Neural cell (in vitro differentiated cells): ENCODE measurements at regions not wholly inside any gene's neighbourhood (a gene's known extent, or its start where the extent isn't known, plus 50 kb on each side); places are given as distances from the start of the nearest gene placed in this dataset.

Experiments
- H2AFZ ChIP-seq: fragments of 200-600, 300-800 bp; sonication (generic), shearing (Covaris generic); 2 replicates; pipeline ENCODE4 v1.6.0; 2014; ENCODE audit warnings: low read depth, mild to moderate bottlenecking, antibody characterized with exemption, low read length, moderate library complexity
- H3F3A ChIP-seq: fragments of 200-600 bp; shearing (Covaris generic); 2 replicates; pipeline ENCODE4 v1.6.1; 2016; ENCODE audit warnings: mild to moderate bottlenecking, moderate library complexity, mixed read lengths, antibody characterized with exemption, low read length; ENCODE audit not compliant: insufficient read depth, poor library complexity, severe bottlenecking
- H3K27ac ChIP-seq: fragments of 200-600, 300-800 bp; sonication (generic), shearing (Covaris generic); 2 replicates; pipeline ENCODE4 v1.5.1; 2014; ENCODE audit warnings: mild to moderate bottlenecking, low read length, moderate library complexity
- H3K27me3 ChIP-seq: fragments of 300-800, 200-600 bp; sonication (generic), shearing (Covaris generic); 2 replicates; pipeline ENCODE4 v1.6.0; 2014; ENCODE audit warnings: mild to moderate bottlenecking, low read depth, low read length, moderate library complexity; ENCODE audit not compliant: insufficient read depth
- H3K36me3 ChIP-seq: fragments of 300-800, 200-600 bp; sonication (generic), shearing (Covaris generic); 2 replicates; pipeline ENCODE4 v1.5.1; 2014; ENCODE audit warnings: mild to moderate bottlenecking, antibody characterized with exemption, low read length, moderate library complexity; ENCODE audit not compliant: insufficient read depth
- H3K4me2 ChIP-seq: fragments of 300-800, 200-600 bp; sonication (generic), shearing (Covaris generic); 2 replicates; pipeline ENCODE4 v1.6.0; 2014; ENCODE audit warnings: mild to moderate bottlenecking, low read length
- H3K4me3 ChIP-seq: fragments of 300-800, 200-600 bp; sonication (generic), shearing (Covaris generic); 2 replicates; pipeline ENCODE4 v1.5.1; 2014; ENCODE audit warnings: mild to moderate bottlenecking, low read length, moderate library complexity
- H3K79me2 ChIP-seq: fragments of 200-600 bp; shearing (Covaris generic); replicated peaks from 2 replicates; pipeline ENCODE4 v1.6.0; 2014; ENCODE audit warnings: mild to moderate bottlenecking, low read length, moderate library complexity; ENCODE audit not compliant: insufficient read depth
- H3K9ac ChIP-seq: fragments of 300-800, 200-600 bp; sonication (generic), shearing (Covaris generic); 2 replicates; pipeline ENCODE4 v1.6.1; 2016; ENCODE audit warnings: mild to moderate bottlenecking, low read length, mixed read lengths
- H3K9me2 ChIP-seq: fragments of 200-600 bp; shearing (Covaris generic); 2 replicates; pipeline ENCODE4 v1.6.1; 2016; ENCODE audit warnings: mild to moderate bottlenecking, low read length, mixed read lengths; ENCODE audit not compliant: insufficient read depth
- H3K9me3 ChIP-seq: fragments of 200-600, 300-800 bp; sonication (generic), shearing (Covaris generic); 2 replicates; pipeline ENCODE4 v1.6.1; 2016; ENCODE audit warnings: mild to moderate bottlenecking, mixed run types, low read length, moderate library complexity, mixed read lengths
- H4K20me1 ChIP-seq: fragments of 200-600 bp; shearing (Covaris generic); 2 replicates; pipeline ENCODE4 v1.6.1; 2016; ENCODE audit warnings: mild to moderate bottlenecking, mixed run types; ENCODE audit not compliant: insufficient read depth
- CTCF ChIP-seq: fragments of 450-650 bp; IDR thresholded peaks from 2 replicates; pipeline ENCODE4 v1.5.1; 2014; ENCODE audit warnings: antibody characterized with exemption, mild to moderate bottlenecking, moderate library complexity; ENCODE audit not compliant: poor library complexity, severe bottlenecking
- EP300 ChIP-seq: fragments of 450-650 bp; conservative IDR thresholded peaks from 2 replicates; pipeline ENCODE4 v1.6.1; 2014; ENCODE audit warnings: antibody characterized with exemption, mild to moderate bottlenecking, moderate library complexity; ENCODE audit not compliant: poor library complexity, severe bottlenecking
- EZH2 ChIP-seq: fragments of 200-600, 300-800 bp; shearing (Covaris generic), sonication (generic); IDR thresholded peaks from 2 replicates; pipeline ENCODE4 v1.6.1; 2014; ENCODE audit warnings: antibody characterized with exemption, low read length, borderline replicate concordance, mild to moderate bottlenecking; ENCODE audit not compliant: insufficient read depth, poor library complexity, severe bottlenecking
- POLR2AphosphoS5 ChIP-seq: IDR thresholded peaks from 2 replicates; pipeline ENCODE4 v1.6.1; 2012
- RAD21 ChIP-seq: fragments of 450-650 bp; conservative IDR thresholded peaks from 2 replicates; pipeline ENCODE4 v1.6.1; 2014; ENCODE audit warnings: antibody characterized with exemption, mild to moderate bottlenecking, moderate library complexity
- SMC3 ChIP-seq: fragments of 450-650 bp; conservative IDR thresholded peaks from 2 replicates; pipeline ENCODE4 v1.6.1; 2014; ENCODE audit warnings: antibody characterized with exemption, mild to moderate bottlenecking, moderate library complexity; ENCODE audit not compliant: poor library complexity

DNA sequence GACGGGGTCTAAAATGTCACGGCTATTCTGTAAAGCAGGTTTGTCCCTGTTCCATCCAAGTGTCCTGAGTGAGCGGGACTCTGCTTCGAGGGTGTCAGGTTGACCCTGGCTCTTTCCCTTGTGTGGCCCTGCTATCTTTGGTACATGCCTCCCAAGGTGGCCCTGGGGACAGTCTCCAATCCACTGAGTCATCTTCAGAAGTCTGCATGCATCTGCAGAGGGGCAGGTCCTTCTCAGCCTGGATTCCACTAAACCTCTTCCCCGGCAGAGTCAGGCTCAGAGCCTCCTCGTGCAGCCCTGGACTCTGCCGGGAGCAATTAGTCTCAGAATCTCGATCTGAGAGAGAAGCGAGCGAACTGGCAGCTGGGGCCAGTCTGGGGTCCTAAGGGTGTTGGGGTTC is 50.1 kb upstream of the KCNJ15 start:
- H4K20me1 ChIP-seq: no peaks in the 10 kb centered on the region
- no peak for TF ChIP-seq RAD21
- no peak for TF ChIP-seq EZH2
- TF ChIP-seq POLR2AphosphoS5: no peak
- TF ChIP-seq EP300: no peak
- TF ChIP-seq CTCF: no peak
- no peak for TF ChIP-seq SMC3
- H2AFZ ChIP-seq: no peak overlapping the region
- no peaks in the 10 kb centered on the region for H3F3A ChIP-seq
- H3K27me3 ChIP-seq: no peaks in the 10 kb centered on the region
- no peak overlapping the region for H3K4me3 ChIP-seq
- H3K9me3 ChIP-seq: no peaks in the 10 kb centered on the region
- H3K27ac ChIP-seq: no peak overlapping the region
- no peaks in the 10 kb centered on the region for H3K36me3 ChIP-seq
- no peak overlapping the region for H3K9ac ChIP-seq
- no peak overlapping the region for H3K4me2 ChIP-seq
- no peaks in the 10 kb centered on the region for H3K79me2 ChIP-seq
- H3K9me2 ChIP-seq: no peaks in the 10 kb centered on the region
